Neural progenitor cell (in vitro differentiated cells): ENCODE measurements at regions not wholly inside any gene's neighbourhood (a gene's known extent, or its start where the extent isn't known, plus 50 kb on each side); places are given as distances from the start of the nearest gene placed in this dataset.
A peak's percentile ranks its signal among the peaks of the same experiment; 100 is the strongest.

Experiments used
- DNase-seq: peaks from one replicate; pipeline ENCODE4 v3.0.0-alpha.2; 2016; ENCODE audit warnings: low spot score
- H2AFZ ChIP-seq: fragments of 200-600 bp; sonication (generic); replicated peaks from 2 replicates; pipeline ENCODE4 v1.6.1; 2016; ENCODE audit warnings: antibody characterized with exemption
- H3F3A ChIP-seq: fragments of 200-600 bp; sonication (generic); 2 replicates; pipeline ENCODE4 v1.6.1; 2016; ENCODE audit warnings: antibody characterized with exemption, low read depth
- H3K27ac ChIP-seq: fragments of 200-600 bp; sonication (generic); 2 replicates; pipeline ENCODE4 v1.5.1; 2016; ENCODE audit warnings: mild to moderate bottlenecking
- H3K27me3 ChIP-seq: fragments of 200-600 bp; sonication (generic); 2 replicates; pipeline ENCODE4 v1.6.1; 2016; ENCODE audit warnings: mild to moderate bottlenecking, moderate library complexity
- H3K36me3 ChIP-seq: fragments of 200-600 bp; sonication (generic); 2 replicates; pipeline ENCODE4 v1.5.1; 2016
- H3K4me1 ChIP-seq: fragments of 200-600 bp; sonication (generic); 2 replicates; pipeline ENCODE4 v1.6.1; 2016; ENCODE audit warnings: mixed run types
- H3K4me2 ChIP-seq: fragments of 200-600 bp; sonication (generic); 2 replicates; pipeline ENCODE4 v1.6.1; 2016
- H3K4me3 ChIP-seq: fragments of 200-600 bp; sonication (generic); 2 replicates; pipeline ENCODE4 v1.5.1; 2016
- H3K79me2 ChIP-seq: fragments of 200-600 bp; sonication (generic); 2 replicates; pipeline ENCODE4 v1.6.1; 2016; ENCODE audit warnings: low read depth
- H3K9ac ChIP-seq: fragments of 200-600 bp; sonication (generic); 2 replicates; pipeline ENCODE4 v1.6.1; 2016
- H3K9me3 ChIP-seq: fragments of 200-600 bp; sonication (generic); 2 replicates; pipeline ENCODE4 v1.5.1; 2016; ENCODE audit warnings: low read depth
- H4K20me1 ChIP-seq: fragments of 200-600 bp; sonication (generic); 2 replicates; pipeline ENCODE4 v1.6.1; 2016; ENCODE audit warnings: low read depth
- H3K27ac Mint-ChIP-seq: 3 replicates; pipeline ENCODE4 v1.8.0; 2021; ENCODE audit warnings: mixed read lengths
- H3K27me3 Mint-ChIP-seq: 2 replicates; pipeline ENCODE4 v1.8.0; 2022; ENCODE audit warnings: low read depth, mild to moderate bottlenecking, inconsistent platforms, moderate library complexity, mixed read lengths; ENCODE audit not compliant: insufficient read depth
- H3K36me3 Mint-ChIP-seq: 3 replicates; pipeline ENCODE4 v1.8.0; 2021; ENCODE audit warnings: mixed read lengths
- H3K4me1 Mint-ChIP-seq: 3 replicates; pipeline ENCODE4 v1.8.0; 2021; ENCODE audit warnings: mixed read lengths
- H3K4me3 Mint-ChIP-seq: 3 replicates; pipeline ENCODE4 v1.8.0; 2021; ENCODE audit warnings: mild to moderate bottlenecking, moderate library complexity, mixed read lengths
- H3K9me3 Mint-ChIP-seq: 3 replicates; pipeline ENCODE4 v1.8.0; 2020; ENCODE audit warnings: mixed read lengths
- CTCF ChIP-seq: fragments of 200-600 bp; sonication (generic); IDR thresholded peaks from 2 replicates; pipeline ENCODE4 v1.5.1; 2017; ENCODE audit warnings: antibody characterized with exemption, mild to moderate bottlenecking
- EZH2 ChIP-seq: fragments of 200-600 bp; sonication (generic); IDR thresholded peaks from 2 replicates; pipeline ENCODE4 v1.6.1; 2017; ENCODE audit warnings: antibody characterized with exemption, mild to moderate bottlenecking, moderate library complexity
- EZH2phosphoT487 ChIP-seq: fragments of 200-600 bp; sonication (generic); IDR thresholded peaks from 2 replicates; pipeline ENCODE4 v1.6.1; 2017; ENCODE audit warnings: antibody characterized with exemption

- no peaks in the 10 kb centered on the region for H3K79me2 ChIP-seq
- peaks cover 2% of the 10 kb centered on the region for H3K27me3 Mint-ChIP-seq
Measured at GRCh38 chr5:159655757-159656409, 260.4 kb upstream of the ADRA1B start.

GRCh38 chr5:159657298-159657697, 259.0 kb upstream of the ADRA1B start:
- TF ChIP-seq EZH2phosphoT487 (no peak), CTCF (no peak), EZH2 (no peak)
- Histone ChIP-seq H3K4me1 (peaks cover 12% of the 10 kb centered on the region), H4K20me1 (no peaks in the 10 kb centered on the region), H2AFZ (no peak overlapping the region), H3K79me2 (no peaks in the 10 kb centered on the region), H3K4me3 (no peak overlapping the region), H3K27ac (no peak overlapping the region), H3F3A (peaks cover 5% of the 10 kb centered on the region), H3K27me3 (no peaks in the 10 kb centered on the region), H3K9me3 (no peaks in the 10 kb centered on the region), H3K36me3 (no peaks in the 10 kb centered on the region), H3K9ac (no peak overlapping the region), H3K4me2 (no peak overlapping the region)
- Mint-ChIP-seq H3K4me1 (no peaks in the 10 kb centered on the region), H3K4me3 (no peak overlapping the region), H3K27ac (no peak overlapping the region), H3K27me3 (peaks cover 4% of the 10 kb centered on the region), H3K9me3 (no peaks in the 10 kb centered on the region), H3K36me3 (no peaks in the 10 kb centered on the region)
- no peak for DNase-seq

More at GRCh38 chr5:159655757-159656409, 260.4 kb upstream of the ADRA1B start:
- no peak overlapping the region for H3K27ac ChIP-seq
- DNase-seq: no peak
- Mint-ChIP-seq H3K27ac (no peak overlapping the region), H3K9me3 (no peaks in the 10 kb centered on the region), H3K36me3 (no peaks in the 10 kb centered on the region), H3K4me3 (no peak overlapping the region), H3K4me1 (no peaks in the 10 kb centered on the region)
- H4K20me1 ChIP-seq: no peaks in the 10 kb centered on the region
- H3K9ac ChIP-seq: no peak overlapping the region
- no peaks in the 10 kb centered on the region for H3K27me3 ChIP-seq
- no peak overlapping the region for H3K4me3 ChIP-seq
- no peak overlapping the region for H3K4me2 ChIP-seq
- peaks cover 5% of the 10 kb centered on the region for H3F3A ChIP-seq
- H2AFZ ChIP-seq: no peak overlapping the region
- no peaks in the 10 kb centered on the region for H3K9me3 ChIP-seq
- peaks cover 12% of the 10 kb centered on the region for H3K4me1 ChIP-seq
- no peaks in the 10 kb centered on the region for H3K36me3 ChIP-seq
- TF ChIP-seq CTCF (no peak), EZH2phosphoT487 (no peak), EZH2 (no peak)

GRCh38 chr5:159657771-159658170, 258.5 kb upstream of the ADRA1B start:
- H3K36me3 ChIP-seq: no peaks in the 10 kb centered on the region
- no peak overlapping the region for H3K4me3 Mint-ChIP-seq
- no peak overlapping the region for H3K27ac Mint-ChIP-seq
- H4K20me1 ChIP-seq: no peaks in the 10 kb centered on the region
- no peak overlapping the region for H3K27ac ChIP-seq
- H3K4me1 ChIP-seq: peaks cover 12% of the 10 kb centered on the region
- DNase-seq: no peak
- no peaks in the 10 kb centered on the region for H3K27me3 ChIP-seq
- no peaks in the 10 kb centered on the region for H3K4me1 Mint-ChIP-seq
- peaks cover 5% of the 10 kb centered on the region for H3F3A ChIP-seq
- peaks cover 4% of the 10 kb centered on the region for H3K27me3 Mint-ChIP-seq
- H3K4me2 ChIP-seq: peak overlapping the region; percentile 38
- H3K9ac ChIP-seq: no peak overlapping the region
- no peaks in the 10 kb centered on the region for H3K36me3 Mint-ChIP-seq
- no peak overlapping the region for H2AFZ ChIP-seq
- no peaks in the 10 kb centered on the region for H3K79me2 ChIP-seq
- TF ChIP-seq CTCF (no peak), EZH2 (no peak), EZH2phosphoT487 (no peak)
- no peaks in the 10 kb centered on the region for H3K9me3 Mint-ChIP-seq
- no peaks in the 10 kb centered on the region for H3K9me3 ChIP-seq
- no peak overlapping the region for H3K4me3 ChIP-seq
